ENCODE measurements at regions not wholly inside any gene's neighbourhood (a gene's known extent, or its start where the extent isn't known, plus 50 kb on each side); places are given as distances from the start of the nearest gene placed in this dataset.

GRCh38 chr1:100622506-100622905, 84.6 kb downstream of the GPR88 start:
- TF ChIP-seq CTCF (IDR thresholded peaks at IDR 0.05; ENCODE audit: insufficient read depth, low read depth, low read length) = no peak
- TF ChIP-seq EZH2 (IDR thresholded peaks at IDR 0.05; ENCODE audit: insufficient read depth, low read length) = no peak

All from astrocyte (in vitro differentiated cells and primary cell).